ENCODE measurements at regions not wholly inside any gene's neighbourhood (a gene's known extent, or its start where the extent isn't known, plus 50 kb on each side); places are given as distances from the start of the nearest gene placed in this dataset.

DNA sequence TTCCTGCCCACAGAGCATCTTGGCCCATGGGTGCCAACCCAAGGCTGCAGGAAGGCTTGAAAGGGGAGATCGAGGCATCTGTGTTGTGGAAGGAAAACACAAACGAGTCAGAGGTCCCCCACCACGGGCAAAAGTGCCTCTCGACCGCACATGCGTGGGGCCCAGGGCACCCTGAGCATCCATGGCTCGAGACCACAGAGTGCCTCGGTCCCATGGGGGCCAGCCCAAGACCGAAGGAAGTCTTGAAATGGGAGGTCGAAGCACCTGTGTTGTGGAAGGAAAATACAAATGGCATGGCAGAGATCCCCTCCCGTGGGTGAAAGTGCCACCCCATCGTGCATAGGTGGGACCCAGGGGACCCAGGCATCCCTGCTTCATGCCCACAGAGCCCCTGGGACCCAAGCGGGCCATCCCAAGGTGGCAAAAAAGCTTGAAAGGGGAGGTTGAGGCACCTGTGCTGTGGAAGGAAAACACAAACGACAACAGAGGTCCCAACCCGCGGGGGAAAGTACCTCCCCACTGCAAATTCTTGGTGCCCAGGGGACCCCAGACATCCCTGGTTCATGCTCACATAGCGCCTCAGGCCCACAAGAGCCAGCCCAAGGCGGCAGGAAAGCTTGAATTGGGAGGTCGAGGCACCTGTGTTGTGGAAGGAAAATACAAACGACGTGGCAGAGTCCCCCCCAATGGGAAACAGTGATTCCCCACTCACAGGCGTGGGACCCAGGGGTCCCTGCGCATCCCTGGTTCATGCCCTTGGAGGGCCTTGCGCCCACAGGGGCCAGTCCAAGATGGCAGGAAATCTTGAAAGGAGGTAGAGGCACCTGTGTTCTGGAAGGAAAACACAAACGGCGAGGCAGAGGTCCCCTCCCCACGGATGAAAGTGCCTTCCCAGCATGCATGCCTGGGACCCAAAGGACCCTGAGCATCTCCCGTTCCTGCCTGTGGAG lies 373.0 kb downstream of the ALG10 start:
- no peak for DNase-seq (ENCODE audit: low spot score)

DNA sequence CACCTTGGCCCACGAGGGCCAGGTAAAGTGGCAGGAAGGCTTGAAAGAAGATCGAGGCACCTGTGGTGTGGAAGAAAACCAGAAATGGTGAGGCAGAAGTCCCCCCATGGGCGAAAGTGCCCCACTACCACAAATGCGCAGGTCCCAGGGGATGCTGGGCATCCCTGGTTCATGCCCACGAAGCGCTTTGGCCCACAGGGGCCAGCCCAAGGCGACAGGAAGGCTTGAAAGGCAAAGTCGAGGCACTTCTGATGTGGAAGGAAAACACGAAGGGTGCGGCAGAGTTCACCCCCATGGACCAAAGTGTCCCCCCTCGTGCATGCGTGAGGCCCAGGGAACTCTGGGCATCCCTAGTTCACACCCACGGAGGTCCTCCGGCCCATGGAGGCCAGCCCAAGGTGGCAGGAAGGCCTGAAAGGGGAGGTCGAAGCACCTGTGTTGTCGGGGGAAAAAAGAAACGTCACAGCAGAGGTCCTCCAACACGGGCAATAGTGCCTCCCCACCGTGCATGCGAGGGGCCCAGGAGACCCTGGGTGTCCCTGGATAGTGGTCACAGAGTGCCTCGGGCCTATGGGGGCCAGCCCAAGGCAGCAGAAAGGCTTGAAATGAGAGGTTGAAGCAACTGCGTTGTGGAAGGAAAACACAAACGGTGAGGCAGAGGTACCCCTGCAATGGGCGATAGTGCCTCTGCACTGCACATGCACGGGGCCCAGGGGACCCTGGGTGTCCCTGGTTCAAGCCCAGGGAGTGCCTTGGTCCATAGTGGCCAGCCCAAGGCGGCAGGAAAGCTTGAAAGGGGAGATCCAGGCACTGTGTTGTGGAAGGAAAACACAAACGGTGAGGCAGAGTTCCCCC lies 373.9 kb downstream of the ALG10 start:
- no peak for DNase-seq (ENCODE audit: low spot score)

DNA sequence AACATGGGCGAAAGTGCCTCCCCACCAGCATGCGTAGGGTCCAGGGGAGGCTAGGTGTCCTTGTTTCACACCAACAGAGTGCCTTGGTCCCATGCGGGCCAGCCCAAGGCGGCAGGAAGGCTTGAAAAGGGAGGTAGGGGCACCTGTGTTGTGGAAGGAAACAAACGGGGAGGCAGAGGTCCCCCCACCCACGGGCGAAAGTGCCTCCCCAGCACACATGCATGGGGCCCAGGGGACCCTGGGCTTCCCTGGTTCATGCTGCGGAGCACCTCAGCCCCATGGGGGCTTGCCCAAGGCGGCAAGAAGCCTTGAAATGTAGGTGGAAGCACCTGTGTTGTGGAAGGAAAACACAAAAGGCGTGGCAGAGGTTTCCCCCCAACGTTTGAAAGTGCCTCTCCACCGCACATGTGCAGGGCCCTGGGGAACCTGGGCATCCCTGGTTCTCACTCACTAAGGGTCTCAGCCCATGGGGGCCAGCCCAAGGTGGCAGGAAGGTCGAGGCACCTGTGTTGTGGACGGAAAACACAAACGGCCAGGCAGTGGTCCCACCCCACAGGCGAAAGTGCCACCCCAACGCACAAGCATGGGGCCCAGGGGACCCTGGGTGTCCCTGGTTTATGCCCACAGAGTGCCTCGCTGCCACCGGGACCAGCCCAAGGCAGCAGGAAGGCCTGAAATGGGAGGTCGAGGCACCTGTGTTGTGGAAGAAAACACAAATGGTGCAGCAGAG lies 374.7 kb downstream of the ALG10 start:
- DNase-seq (ENCODE audit: low spot score) = no peak

DNA sequence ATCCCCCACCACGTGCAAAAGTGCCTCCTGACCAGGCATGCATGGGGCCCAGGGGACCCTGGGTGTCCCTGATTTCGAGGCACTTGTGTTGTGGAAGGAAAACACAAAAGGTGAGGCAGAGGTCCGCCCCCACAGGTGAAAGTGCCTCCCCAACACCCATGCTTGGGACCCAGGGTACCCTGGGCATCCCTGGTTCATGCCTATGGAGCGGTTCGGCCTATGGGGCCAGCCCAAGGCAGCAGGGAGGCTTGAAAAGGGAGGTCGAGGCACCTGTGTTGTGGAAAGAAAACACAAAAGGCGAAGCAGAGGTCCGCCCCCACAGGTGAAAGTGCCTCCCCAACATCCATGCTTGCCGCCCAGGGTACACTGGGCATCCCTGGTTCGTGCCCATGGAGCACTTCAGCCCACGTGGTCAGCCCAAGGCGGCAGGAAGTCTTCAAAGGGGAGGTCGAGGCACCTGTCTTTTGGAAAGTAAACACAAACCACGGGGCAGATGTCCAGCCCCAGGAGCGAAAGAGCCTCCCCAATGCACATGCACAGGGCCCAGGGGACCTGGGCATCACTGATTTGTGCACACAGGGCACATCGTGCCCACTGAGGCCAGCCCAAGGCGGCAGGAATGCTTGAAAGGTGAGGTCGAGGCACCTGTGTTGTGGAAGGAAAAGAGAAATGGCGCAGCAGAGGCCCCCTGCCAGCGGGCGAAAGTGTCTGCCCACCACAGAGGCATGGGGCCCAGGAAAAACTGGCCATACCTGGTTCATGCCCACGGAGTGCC lies 375.5 kb downstream of the ALG10 start:
- DNase-seq (ENCODE audit: low spot score) = no peak

DNA sequence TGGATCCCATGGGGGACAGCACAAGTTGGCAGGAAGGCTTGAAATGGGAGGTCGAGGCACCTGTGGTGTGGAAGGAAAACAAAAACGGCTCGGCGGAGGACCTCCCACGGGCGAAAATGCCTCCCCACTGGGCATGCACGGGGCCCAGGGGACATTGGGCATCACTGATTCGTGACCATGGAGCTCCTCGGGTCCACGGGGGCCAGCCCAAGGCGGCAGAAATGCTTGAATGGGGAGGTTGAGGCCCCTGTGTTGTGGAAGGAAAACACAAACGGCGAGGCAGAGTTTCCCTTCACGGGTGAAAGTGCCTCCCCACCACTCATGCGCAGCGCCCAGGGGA lies 376.0 kb downstream of the ALG10 start:
- no peak for DNase-seq (ENCODE audit: low spot score)

DNA sequence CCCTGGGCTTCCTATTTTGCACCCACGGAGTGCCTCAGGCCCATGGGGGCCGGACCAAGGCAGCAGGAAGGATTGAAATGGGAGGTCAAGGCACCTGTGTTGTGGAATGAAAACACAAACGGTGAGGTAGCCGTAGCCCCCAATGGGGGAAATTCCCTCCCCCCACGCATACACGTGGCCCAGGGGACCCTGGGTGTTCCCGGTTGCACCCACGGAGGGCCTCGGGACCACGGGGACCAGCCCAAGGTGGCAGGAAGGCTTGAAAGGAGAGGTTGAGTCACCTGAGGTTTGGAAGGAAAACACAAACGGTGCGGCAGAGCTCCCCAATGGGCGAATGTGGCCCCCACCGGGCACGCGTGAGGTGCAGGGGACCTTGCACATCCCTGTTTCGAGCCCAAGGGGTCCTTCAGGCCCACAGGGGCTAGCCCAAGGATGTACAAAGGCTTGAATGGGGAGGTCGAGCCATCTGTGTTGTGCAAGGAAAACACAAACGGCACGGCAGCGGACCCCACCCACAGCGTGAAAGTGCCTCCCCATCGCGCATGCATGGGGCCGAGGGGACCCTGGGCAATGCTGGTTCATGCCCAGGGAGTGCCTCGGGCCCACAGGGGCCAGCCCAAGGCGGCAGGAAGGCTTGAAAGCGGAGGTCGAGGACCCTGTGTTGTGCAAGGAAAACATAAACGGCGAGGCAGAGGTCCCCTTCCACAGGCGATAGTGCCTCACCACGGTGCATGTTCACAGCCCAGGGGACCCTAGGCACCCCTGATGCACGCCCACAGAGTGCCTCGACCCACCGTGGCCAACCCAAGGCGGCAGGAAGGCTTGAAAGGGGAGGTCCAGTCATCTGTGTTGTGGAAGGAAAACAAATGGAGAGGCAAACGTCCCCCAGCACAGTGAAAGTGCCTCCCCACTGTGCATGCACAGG lies 376.7 kb downstream of the ALG10 start:
- no peak for DNase-seq (ENCODE audit: low spot score)

DNA sequence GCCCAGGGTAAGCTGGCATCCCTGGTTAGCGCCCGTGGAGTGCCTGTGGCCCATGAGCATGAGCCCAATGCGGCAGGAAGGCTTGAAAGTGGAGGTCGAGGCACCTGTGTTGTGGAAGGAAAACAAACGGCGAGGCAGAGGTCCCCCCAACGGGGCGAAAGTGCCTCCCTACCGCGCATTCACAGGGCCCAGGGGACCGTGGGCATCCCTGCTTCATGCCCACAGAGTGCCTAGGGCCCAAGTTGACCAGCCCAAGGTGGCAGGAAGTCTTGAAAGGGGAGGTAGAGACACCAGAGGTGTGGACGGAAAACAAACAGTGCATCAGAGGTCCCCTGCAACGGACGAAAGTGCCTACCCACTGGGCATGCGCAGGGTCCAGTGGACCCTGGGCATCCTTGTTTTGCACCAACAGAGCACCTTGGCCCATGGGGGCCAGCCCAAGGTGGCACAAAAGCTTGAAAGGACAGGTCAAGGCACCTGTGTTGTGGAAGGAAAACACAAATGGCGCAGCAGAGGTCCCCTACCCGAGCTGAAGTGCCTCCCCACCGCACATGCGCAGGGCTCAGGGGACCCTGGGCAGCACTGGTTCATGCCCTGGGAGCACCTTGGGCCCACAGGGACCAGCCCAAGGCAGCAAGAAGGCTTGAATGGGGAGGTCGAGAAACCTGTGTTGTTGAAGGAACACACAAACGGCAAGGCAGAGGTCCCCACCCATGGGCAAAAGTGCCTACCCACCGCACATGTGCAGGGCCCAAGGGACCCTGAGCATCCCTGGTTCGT lies 377.5 kb downstream of the ALG10 start:
- DNase-seq (ENCODE audit: low spot score) = no peak

DNA sequence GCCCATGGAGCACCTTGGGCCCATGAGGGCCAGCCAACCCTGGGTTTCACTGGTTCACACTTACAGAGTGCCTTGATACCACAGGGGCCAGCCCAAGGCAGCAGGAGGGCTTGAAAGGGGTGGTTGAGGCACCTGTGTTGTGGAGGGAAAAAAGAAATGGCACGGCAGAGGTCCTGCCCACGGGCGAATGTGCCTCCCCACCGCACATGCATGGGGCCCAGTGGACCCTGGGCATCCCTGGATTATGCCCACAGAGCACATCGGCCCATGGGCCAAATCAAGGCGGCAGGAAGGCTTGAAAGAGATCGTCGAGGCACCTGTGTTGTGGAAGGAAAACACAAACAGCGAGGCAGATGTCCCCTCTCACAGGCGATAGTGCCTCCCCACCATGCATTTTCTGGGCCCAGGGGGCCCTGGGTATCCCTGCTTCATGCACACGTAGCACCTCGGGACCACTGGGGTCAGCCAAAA lies 378.1 kb downstream of the ALG10 start:
- no peak for DNase-seq (ENCODE audit: low spot score)

DNA sequence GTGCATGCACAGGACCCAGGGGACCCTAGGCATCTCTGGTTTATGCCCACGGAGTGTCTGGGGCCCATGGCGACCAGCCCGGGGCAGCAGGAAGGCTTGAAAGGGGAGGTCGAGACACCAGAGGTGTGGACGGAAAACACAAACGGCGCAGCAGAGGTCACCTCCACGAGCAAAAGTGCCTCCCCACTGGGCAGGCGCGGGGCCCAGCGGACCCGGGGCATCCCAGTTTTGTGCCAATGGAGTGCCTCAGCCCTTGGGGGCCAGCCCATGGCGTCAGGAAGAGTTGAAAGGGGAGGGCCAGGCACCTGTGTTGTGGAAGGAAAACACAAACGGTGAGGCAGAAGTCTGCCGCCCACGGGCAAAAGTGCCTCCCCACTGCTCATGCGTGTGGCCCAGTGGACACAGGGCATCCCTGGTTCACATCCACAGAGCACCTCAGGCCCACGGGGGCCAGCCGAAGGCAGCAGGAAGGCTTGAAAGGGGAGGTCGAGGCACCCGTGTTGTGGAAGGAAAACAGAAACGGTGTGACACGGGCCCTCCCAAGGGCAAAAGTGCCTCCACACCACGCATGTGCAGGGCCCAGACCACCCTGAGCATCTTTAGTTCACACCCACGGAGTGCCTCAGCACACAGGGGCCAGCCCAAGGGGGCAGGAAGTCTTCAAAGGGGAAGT lies 378.8 kb downstream of the ALG10 start:
- no peak for DNase-seq (ENCODE audit: low spot score)

DNA sequence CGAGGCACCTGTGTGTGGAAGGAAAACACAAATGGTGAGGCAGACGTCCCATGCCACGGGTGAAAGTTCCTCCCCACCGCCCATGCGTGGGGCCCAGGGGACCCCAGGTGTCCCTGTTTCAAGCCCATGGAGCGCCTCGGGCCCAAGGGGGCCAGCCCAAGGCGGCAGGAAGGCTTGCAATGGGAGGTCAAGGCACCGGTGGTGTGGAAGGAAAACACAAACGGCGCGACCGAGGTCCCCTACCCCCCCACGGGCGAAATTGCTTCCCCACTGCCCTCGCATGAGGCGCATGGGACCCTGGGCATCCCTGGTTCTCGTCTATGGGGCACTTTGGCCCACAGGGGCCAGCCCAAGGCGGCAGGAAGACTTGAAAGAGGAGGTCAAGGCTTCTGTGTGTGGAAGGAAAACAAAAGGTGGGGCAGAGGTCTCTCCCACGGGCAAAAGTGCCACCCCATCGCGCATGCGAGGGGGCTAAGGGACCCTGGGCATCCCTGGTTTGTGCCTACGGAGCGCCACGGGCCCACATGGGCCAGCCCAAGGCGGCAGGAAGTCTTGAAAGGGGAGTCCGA lies 379.4 kb downstream of the ALG10 start:
- DNase-seq (ENCODE audit: low spot score) = no peak

DNA sequence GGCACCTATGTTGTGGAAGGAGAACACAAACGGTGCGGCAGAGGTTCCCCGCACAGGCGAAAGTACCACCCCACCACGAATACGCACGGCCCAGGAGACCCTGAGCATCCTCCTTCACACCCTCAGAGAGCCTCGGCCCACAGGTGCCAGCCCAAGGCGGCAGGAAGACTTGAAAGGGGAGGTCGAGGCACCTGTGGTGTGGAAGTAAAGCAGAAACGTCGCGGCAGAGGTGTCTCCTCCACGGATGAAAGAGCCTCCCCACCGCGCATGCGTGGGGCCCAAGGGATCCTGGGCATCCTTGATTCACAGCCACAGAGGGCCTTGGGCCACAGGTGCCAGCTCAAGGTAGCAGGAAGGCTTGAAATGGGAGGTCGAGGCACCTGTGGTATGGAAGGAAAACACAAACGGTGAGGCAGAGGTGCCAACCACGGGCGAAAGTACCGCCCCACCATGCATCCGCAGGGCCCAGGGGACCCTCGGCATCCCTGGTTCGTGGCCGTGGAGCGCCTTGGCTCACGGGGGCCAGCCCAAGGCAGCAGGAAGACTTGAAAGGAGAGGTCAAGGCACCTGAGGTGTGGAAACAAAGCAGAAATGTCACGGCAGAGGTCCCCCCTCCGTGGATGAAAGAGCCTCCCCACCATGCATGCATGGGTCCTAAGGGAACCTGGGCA lies 380.1 kb downstream of the ALG10 start:
- DNase-seq (ENCODE audit: low spot score) = no peak

DNA sequence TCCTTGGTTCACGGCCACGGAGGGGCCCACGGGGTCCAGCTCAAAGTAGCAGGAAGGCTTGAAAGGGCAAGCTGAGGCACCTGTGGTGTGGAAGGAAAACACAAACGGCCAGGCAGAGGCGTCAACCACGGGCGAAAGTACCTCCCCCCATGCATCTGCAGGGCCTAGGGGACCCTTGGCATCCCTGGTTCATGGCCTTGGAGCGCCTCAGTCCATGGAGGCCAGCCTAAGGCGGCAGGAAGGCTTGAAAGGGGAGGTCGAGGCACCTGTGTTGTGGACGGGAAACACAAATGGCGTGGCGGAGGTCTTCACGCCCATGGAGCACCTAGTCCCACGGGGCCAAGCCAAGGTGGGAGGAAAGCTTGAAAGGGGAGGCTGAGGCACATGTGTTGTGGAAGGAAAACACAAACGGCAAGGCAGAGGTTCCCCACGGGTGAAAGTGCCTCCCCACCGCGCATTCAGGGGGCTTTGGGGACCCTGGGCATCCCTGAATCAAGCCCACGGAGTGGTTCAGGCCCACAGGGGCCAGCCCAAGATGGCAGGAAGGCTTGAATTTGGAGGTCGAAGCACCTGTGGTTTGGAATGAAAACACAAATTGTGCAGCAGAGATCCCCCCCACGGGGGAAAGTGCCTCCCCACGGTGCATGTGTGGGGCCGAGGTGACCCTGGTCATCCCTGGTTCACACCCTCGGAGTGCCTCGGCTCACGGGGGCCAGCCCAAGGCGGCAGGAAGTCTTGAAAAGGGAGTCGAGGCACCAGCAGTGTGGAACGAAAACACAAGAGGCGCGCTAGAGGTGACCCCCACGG lies 380.8 kb downstream of the ALG10 start:
- no peak for DNase-seq (ENCODE audit: low spot score)

DNA sequence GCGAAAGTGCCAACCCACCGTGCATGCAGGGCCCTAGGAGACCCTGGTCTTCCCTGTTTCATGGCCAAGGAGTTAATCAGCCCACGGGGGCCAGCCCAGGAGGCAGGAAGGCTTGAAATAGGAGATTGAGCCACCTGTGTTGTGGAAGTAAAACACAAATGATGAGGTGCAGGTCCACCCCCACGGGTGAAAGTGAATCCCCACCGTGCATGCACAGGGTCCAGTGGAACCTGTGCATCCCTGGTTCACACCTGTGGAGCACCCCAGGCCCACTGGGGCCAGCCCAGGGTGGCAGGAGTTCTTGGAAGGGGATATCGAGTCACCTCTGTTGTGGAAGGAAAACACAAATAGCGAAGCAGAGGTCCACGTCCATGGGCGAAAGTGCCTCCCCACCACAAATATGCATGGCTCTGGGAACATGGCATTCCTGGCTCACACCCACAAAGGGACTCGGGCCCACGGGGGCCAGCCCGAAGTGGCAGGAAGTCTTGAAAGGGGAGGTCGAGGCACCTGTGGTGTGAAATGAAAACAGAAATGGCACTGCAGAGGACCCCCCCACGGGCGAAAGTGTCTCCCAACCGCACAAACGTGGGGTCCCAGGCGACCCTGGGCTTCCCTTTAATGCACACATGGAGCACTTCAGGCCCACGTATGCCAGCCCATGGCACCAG lies 381.5 kb downstream of the ALG10 start:
- no peak for DNase-seq (ENCODE audit: low spot score)

DNA sequence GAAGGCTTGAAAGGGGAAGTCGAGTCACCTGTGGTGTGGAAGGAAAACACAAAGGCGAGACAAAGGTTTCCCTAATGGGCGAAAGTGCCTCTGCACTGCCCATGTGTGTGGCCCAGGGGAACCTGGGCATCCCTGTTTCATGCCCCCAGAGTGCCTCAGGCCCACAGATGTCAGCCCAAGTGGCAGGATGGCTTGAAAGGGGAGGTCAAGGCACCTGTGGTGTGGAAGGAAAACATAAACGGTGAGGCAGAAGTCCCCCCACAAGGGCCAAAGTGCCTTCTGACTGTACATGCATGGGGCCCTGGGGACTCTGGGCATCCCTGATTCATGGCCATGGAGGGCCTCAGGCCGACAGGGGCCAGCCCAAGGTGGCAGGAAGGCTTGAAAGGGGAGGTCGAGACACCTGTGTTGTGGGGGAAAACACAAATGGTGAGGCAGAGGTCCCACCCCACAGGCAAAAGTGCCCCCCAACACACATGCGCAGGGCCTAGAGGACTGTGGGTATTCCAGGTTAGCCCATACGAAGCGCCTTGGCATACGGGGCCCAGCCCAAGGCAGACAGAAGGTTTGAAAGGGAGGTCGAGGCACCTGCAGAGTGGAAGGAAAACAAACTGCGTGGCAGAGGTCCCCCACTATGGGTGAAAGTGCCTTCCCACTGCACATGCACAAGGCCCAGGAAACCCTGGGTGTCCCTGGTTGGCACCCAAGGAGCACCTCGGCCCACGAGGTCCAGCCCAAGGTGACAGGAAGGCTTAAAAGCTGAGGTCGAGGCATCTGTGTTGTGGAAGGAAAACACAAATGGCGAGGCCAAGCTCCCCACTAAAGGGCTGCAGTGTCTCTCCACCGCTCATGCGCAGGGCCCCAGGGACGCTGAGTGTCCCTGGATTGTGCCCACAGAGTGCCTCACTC lies 382.3 kb downstream of the ALG10 start:
- no peak for DNase-seq (ENCODE audit: low spot score)

Data from kidney tubule cell (primary cell).